Natural killer cell (primary cell): ENCODE measurements at regions not wholly inside any gene's neighbourhood (a gene's known extent, or its start where the extent isn't known, plus 50 kb on each side); places are given as distances from the start of the nearest gene placed in this dataset.

Experiments
- ATAC-seq, 3 donors: fragments of 150-1000 bp in 2 of 3; fragments of 200-7000 bp in 1 of 3; cut with Tn5 transposase; 1 replicate in 1 of 3; 2 replicates in 2 of 3; pipeline ENCODE4 v1.10.0; 2021; ENCODE audit warnings: mild to moderate bottlenecking in 2 of 3, moderate library complexity in 2 of 3
- DNase-seq, 2 donors: peaks; one replicate each; pipeline versions ENCODE4 v3.0.0 to v3.0.0-alpha.2; 2013 to 2021; ENCODE audit warnings: mixed read lengths in 1 of 2
- H3K27ac ChIP-seq: one replicate; pipeline ENCODE4 v1.5.1; 2013; ENCODE audit warnings: mild to moderate bottlenecking, low read length
- H3K27me3 ChIP-seq: one replicate; pipeline ENCODE4 v1.6.1; 2013; ENCODE audit warnings: low read length; ENCODE audit not compliant: control insufficient read depth, insufficient read depth
- H3K36me3 ChIP-seq: one replicate; pipeline ENCODE4 v1.6.1; 2013; ENCODE audit warnings: low read length; ENCODE audit not compliant: control insufficient read depth, insufficient read depth
- H3K4me1 ChIP-seq: one replicate; pipeline ENCODE4 v1.6.1; 2013; ENCODE audit warnings: low read length; ENCODE audit not compliant: control insufficient read depth, insufficient read depth
- H3K4me3 ChIP-seq: one replicate; pipeline ENCODE4 v1.5.1; 2013; ENCODE audit warnings: low read length
- H3K9me3 ChIP-seq: one replicate; pipeline ENCODE4 v1.6.1; 2013; ENCODE audit warnings: low read length; ENCODE audit not compliant: control insufficient read depth, insufficient read depth
- H3K27ac Mint-ChIP-seq, 2 donors: one replicate each; pipeline ENCODE4 v1.8.0; 2022; ENCODE audit warnings: mild to moderate bottlenecking in 2 of 2, mixed read lengths in 2 of 2, moderate library complexity in 1 of 2
- H3K27me3 Mint-ChIP-seq, 2 donors: one replicate each; pipeline ENCODE4 v1.8.0; 2022; ENCODE audit warnings: low read depth in 2 of 2, mixed read lengths in 2 of 2
- H3K36me3 Mint-ChIP-seq: one replicate; pipeline ENCODE4 v1.8.0; 2022; ENCODE audit warnings: mixed read lengths
- H3K4me1 Mint-ChIP-seq, 2 donors: one replicate each; pipeline ENCODE4 v1.8.0; 2022; ENCODE audit warnings: mixed read lengths in 2 of 2
- H3K4me3 Mint-ChIP-seq: one replicate; pipeline ENCODE4 v1.8.0; 2022; ENCODE audit warnings: mild to moderate bottlenecking, moderate library complexity, mixed read lengths
- H3K9me3 Mint-ChIP-seq, 2 donors: one replicate each; pipeline ENCODE4 v1.8.0; 2022; ENCODE audit warnings: mixed read lengths in 2 of 2
- CTCF ChIP-seq: fragments of 200-600 bp; IDR thresholded peaks from one replicate; pipeline ENCODE4 v1.8.0; 2022; ENCODE audit warnings: antibody characterized with exemption
- WGBS: methylation state at CpG from one replicate; pipeline ENCODE4 v1.1.7; 2013; ENCODE audit warnings: missing lambda C conversion rate; ENCODE audit not compliant: insufficient coverage; 5-methylcytosine and 5-hydroxymethylcytosine counted together
- intact Hi-C: fragments of 100-400 bp; cut with micrococcal nuclease; formaldehyde crosslinking; loops from one replicate; pipeline ENCODE4 v1.14.2; 2022

DNA sequence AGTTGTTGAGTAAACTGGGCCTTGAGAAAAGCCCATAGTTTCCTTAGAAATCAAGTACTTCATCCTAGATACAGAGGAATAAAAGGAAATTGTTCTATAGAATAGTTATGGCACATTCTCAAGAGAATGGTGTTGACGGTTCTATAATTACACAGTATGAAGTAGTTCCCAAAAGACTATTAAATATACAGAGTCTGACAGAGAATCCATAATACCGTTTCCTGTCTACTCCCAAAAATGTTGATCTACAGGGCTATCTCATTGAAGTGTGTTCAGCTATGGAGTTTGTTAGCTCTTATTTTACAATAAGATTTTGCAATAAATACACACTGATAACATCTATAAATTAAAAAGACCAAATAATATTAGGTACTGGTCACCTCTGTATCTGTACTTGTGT, 799.7 kb downstream of the RPS29 start:
- Mint-ChIP-seq H3K36me3 (no peaks in the 10 kb centered on the region), H3K27me3 (no peaks in the 10 kb centered on the region), H3K4me1 (no peaks in the 10 kb centered on the region), H3K4me3 (no peak overlapping the region), H3K27ac (no peak overlapping the region), H3K9me3 (peaks cover 12 to 18% of the 10 kb centered on the region in 2 donors)
- no peaks in the 10 kb centered on the region for H3K27me3 ChIP-seq
- DNase-seq = no peak
- H3K4me3 ChIP-seq = no peak overlapping the region
- H3K9me3 ChIP-seq = no peaks in the 10 kb centered on the region
- ATAC-seq = no peak
- no CpG with 5 or more reads among the region's 2 CpGs for WGBS
- no peak for TF ChIP-seq CTCF
- no peaks in the 10 kb centered on the region for H3K36me3 ChIP-seq
- intact Hi-C loops = no loop called here
- no peaks in the 10 kb centered on the region for H3K4me1 ChIP-seq
- no peak overlapping the region for H3K27ac ChIP-seq

DNA sequence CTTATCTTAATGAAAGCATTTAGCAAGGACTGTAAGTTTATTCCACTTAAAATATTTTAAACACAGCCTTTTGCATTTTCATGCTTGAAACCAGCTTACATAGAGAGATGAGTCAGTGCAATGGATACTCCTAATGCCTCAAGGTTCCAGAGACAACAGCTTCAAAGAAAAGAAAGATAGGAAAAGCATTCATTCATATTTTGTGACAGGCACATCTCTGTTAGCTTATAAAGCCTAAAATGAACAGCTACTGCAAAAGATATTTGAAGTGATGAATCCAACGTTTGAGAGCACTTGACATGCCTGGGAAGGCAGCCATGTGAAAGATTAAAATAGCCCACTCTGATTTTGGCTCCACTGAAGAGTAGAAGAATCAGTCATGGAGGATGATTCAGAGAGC, 814.5 kb downstream of the RPS29 start:
- Histone ChIP-seq H3K27ac (no peak overlapping the region), H3K36me3 (no peaks in the 10 kb centered on the region), H3K4me1 (no peaks in the 10 kb centered on the region), H3K27me3 (no peaks in the 10 kb centered on the region), H3K4me3 (no peak overlapping the region), H3K9me3 (peaks cover 3% of the 10 kb centered on the region)
- Mint-ChIP-seq H3K4me1 (no peaks in the 10 kb centered on the region), H3K9me3 (peaks cover 12 to 13% of the 10 kb centered on the region in 2 donors), H3K4me3 (no peak overlapping the region), H3K27me3 (no peaks in the 10 kb centered on the region), H3K27ac (no peak overlapping the region), H3K36me3 (peaks cover 16% of the 10 kb centered on the region)
- no peak for ATAC-seq
- DNase-seq = no peak
- no peak for TF ChIP-seq CTCF
- 45% methylated on average over 1 of the region's 1 CpG for WGBS
- intact Hi-C loops = no loop called here

DNA sequence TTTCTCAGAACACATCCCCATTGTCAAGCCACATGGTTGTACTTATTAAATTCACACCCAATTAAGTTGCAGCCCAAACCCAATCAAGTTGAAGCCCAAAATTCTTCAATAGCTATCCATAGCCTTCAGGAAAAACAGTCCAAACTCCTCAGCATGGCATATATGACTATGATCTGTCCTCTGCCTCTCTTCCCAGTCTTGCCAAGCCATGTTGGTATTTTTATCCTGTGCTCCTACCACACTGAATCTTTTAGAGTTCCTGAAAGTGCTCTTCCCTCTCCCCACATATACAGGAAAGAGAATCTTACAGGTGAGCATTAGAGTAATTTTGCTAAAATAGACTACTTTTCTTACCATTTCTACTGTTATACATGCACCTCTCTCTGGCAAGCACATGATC, 834.9 kb downstream of the RPS29 start:
- peaks cover 14 to 27% of the 10 kb centered on the region in 2 donors for H3K9me3 Mint-ChIP-seq

More for the DNA sequence above, 834.9 kb downstream of the RPS29 start:
- Histone ChIP-seq H3K4me3 (no peak overlapping the region), H3K9me3 (no peaks in the 10 kb centered on the region), H3K27ac (no peak overlapping the region), H3K36me3 (no peaks in the 10 kb centered on the region), H3K27me3 (no peaks in the 10 kb centered on the region), H3K4me1 (no peaks in the 10 kb centered on the region)
- ATAC-seq (no peak), DNase-seq (no peak)
- Mint-ChIP-seq H3K4me1 (no peaks in the 10 kb centered on the region), H3K27me3 (no peaks in the 10 kb centered on the region), H3K27ac (no peak overlapping the region), H3K36me3 (no peaks in the 10 kb centered on the region), H3K4me3 (no peak overlapping the region)
- TF ChIP-seq CTCF = no peak
- intact Hi-C loops = no loop called here
